NCI-H1105 treated with DMSO at 0.1 percent for 48 hours (cell line): ENCODE measurements at regions not wholly inside any gene's neighbourhood (a gene's known extent, or its start where the extent isn't known, plus 50 kb on each side); places are given as distances from the start of the nearest gene placed in this dataset.
"Not testable (repeated sequence)": the region's sequence is repeated elsewhere in the genome, so short reads cannot be mapped to it uniquely, and the experiment has no call there.

Source experiments
- DNase-seq: peaks from one replicate; lab custom pipeline; 2025; lab: John Stamatoyannopoulos, UW

DNA sequence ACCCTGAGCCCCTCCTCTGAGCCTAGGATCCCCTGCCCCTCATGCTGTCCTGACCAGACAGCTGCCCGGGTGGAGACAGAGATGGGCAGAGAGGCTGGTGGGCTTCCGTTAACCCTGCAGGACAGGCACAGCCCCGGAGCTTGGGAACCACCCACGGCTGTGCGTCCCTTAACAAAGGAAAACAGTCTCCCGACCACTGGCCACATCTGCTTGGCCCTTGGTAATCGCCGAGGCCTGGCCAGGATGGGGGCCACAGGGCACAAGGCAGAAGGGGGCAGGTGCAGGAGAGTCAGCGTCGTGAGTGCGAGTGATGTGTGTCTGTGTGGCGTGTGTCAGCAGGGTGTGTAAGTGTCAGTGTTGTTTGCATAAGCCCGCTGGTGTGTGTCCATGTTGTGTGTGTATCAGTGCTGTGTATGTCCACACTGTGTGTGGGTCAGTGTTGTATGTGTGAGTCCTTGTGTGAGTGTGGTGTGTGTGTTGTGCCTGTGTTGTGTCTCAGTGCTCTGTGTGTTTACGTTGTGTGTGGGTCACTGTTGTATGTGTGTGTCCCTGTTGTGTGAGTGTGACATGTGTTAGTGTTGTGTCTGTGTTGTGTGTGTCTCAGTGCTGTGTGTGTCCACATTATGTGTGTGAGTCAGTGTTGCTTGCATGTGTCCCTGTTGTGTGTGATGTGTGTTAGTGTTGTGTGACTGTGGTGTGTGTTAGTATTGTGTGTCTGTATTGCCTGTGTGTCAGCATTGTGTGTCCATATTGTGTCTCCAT lies 369.5 kb downstream of the BRD1 start:
- no peak for DNase-seq

DNA sequence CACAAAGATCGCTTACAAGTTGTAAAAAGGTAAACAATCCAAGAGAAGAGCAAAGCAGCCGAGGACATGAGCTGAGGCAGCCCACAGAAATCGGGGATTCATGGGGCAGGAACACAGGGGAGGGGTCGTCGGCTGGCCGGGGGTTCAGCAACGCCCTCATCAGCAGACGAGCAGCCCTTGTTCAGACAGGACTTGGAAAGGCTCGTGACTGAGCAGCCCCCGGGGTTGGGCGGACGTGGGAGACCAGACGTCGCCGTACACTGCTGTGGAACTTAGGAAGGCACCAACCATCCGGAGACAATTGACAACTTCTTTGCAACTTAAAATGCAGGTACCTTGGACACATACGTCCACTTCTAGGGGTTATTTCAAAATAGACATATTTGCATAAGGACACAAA lies 370.5 kb downstream of the BRD1 start:
- DNase-seq = no peak

DNA sequence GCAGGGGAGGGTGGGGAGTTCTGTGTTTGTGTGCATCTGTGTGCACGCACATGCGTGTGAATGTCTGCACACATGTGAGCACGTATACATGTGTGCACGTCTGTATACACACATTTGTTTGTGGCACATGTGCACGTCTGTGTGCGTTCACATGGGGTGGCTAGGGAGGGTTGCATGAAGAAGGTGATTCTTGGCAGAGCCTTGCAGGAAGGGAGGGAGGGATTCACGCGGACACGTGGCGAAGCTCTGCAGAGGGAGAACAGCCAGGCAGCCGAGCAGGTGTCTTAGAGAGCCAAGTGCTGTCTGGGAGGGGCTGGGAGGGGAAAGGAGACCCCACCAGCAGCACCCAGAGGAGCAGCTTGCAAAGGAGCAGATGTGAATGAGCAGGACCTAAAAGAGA lies 372.1 kb downstream of the BRD1 start:
- no peak for DNase-seq

DNA sequence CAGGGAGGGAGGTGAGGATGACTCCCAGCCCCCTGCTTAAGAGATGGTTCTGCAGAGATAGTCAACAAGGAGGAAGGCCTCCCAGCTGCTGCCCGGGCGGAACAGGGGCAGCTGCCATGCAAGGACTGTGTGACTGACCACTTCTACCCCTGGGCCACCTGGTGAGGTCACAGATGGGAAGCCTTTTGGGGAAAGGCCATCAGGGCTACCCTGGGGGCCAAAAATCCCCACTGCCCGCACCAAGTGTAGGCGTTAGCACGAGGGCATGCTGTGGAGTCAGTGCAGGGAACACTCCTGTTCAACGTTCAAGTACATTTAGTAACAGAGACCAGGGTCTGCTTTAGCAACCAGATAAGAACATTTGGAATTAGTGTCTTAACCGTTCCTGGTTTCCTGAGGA lies 372.9 kb downstream of the BRD1 start:
- DNase-seq = no peak

DNA sequence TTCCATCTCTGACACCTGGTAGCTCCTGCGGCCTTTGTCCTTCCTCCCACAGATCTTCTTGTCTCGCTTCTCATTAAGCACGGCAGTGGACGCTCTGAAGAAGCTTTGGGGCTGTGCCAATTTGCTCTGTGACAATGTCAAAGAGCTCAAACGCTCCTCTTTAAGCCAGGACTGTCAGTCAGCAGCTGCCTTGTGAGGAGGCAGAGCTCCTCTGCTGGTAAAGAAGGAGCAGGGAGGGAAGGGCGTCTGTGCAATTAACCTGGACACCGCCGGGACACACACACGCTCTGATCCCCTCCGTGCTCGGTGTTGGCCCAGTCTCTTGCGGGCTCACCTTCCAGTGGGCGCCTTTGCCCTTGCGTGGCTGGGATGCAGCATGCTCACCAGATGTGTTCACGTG lies 373.9 kb downstream of the BRD1 start:
- no peak for DNase-seq

DNA sequence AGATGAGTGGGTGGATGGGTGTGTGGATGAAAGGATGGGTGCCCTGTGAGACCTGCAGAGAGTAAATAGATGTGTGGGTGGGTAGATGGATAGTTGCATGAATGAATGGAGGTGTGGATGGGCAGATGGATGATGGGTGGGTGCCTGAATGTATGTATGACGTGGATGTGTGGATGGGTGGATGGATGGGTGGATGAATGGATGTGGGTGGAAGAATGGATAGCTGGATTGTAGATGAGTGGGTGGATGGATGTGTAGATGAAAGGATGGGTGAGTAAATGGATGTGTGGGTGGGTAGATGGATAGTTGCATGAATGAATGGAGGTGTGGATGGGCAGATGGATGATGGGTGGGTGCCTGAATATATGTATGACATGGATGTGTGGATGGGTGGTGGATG lies 374.7 kb downstream of the BRD1 start:
- DNase-seq = not testable (repeated sequence)

DNA sequence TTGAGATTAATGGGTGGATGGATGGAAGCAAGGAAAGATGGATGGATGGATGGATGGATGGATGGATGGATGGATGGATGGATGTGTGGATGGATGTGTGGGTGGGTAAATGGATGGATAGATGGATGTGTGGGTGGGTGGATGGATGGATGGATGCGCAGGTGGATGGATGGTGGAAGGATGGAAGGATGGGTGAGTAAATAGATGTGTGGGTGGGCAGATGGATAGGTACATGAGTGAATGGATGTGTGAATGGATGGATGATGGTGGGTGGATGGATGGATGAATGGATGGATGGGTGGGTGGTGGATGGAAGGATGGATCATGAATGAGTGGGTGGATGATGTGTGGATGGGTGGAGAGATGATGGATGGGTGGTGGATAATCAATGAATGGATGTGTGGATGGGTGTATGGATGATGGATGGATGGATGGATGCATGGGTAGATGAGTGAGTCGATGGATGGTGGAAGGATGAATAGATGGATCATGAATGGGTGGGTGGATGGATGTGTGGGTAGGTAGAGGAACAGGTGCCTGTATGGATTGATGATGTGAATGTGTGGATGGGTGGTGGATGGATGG lies 375.2 kb downstream of the BRD1 start:
- no peak for DNase-seq

DNA sequence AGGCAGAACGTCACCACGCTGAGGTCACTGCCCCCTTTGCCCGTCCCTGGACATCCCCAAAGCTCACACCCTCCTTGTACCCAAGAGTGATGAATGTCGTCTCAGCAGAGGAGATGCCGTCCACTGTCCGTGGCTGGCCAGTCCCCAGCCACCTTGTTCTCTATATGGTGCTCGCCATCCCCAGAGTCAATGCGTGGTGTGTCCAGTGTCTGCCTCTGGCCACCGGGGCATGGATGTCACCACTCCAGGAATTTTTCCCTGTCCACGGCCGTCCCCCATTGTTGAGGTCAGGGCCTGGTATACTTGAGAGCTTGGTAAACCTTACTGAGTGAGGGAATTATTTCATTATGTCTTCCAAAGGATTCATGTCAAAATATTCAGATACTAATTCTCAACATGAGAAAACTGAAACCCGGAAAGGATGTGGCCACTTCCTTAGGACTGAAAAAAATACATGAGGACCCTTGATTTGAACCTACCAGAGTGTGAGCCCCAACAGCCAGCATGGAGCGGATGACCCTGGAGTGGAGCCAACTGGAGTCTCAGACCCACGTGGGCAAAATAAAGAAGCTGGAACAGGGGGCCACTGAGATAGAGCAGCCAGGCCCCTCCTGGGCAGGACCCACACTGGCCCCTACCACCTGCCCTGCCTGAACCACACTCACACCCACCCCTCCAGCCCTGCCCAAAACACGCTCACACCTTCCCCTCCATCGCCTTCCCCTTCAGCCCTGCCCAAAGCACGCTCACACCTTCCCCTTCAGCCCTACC lies 376.4 kb downstream of the BRD1 start:
- no peak for DNase-seq

DNA sequence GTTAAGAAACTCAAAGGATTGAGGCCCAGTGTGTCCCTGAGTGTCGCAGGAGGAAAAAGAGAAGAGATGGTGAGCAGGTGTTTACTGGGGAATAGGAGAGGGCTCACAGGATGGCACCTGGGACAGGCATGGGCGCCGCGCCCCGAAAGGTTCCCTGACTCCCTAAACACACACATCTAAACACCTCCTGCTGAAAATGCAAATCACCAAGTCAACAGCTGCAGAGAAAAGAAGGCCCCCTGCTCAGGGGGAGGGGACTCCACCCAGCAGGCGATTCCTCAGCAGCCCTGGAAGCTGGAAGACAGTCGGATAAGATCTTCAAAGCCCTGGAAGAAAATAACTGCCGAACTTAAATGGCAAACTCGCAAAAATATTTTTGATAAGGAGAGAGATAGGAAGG lies 377.2 kb downstream of the BRD1 start:
- DNase-seq = no peak

DNA sequence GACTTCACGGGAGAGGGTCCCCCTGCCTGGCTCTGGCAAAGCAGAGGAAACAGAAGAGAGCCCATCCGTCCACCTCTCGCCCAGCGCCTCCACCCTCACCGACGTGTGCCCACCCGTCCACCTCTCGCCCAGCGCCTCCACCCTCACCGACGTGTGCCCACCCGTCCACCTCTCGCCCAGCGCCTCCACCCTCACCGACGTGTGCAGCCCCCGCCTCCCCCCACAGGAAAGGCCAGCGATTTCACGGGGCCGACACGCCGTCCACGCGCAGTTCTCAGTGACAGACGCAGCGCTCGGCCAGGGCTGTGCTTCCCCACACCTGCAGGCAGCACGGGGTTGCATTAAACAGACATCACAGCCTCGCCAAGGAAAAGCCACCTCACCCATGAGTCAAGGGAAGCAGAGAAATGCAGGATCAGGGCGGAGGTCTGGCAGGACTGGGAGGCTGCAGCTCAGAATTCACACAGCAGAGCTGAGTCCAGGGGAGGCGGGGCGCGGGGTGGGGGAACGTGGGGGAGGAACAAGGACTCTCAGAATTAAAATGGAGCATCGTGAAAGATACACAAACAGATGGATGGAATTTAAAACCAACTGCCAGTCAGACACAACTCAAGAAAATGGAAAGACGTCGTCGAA lies 377.7 kb downstream of the BRD1 start:
- DNase-seq = no peak

DNA sequence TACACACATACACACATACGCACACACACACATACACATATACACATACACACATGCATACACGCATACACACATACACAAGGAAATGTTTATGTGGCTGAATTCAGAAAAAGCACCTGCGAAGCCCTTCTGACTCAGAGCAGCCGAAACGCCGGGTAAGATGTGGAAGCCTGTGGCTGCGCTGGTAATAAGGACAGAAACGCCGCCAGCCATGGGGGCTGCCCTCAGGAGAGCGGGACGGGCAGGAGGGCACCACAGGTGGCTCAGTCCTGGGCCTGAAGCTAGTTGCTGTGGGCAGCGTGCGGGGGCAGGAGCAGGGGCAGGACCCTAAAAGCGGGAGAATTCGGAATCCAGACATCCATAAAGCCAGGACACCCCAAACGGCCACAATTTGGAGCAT lies 378.3 kb downstream of the BRD1 start:
- DNase-seq = no peak

DNA sequence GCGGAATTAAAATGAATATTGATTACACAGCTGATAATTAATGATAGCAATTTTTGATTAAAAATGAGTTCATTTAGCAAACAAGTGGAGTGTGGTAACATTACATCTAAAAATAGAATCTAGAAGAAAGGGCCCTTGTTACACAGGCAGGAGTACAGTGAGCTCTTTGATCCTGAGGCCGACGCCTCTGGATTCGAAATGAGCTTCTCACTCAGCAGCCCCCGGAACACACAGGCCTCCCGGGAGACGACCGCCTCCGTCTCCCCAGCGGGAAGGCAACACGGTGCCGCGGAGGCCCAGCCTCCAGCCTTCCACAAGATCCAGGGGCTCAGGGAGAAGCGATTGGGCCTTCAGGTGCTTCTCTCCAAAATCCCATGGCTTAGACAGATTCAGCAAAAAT lies 379.1 kb downstream of the BRD1 start:
- DNase-seq = no peak

DNA sequence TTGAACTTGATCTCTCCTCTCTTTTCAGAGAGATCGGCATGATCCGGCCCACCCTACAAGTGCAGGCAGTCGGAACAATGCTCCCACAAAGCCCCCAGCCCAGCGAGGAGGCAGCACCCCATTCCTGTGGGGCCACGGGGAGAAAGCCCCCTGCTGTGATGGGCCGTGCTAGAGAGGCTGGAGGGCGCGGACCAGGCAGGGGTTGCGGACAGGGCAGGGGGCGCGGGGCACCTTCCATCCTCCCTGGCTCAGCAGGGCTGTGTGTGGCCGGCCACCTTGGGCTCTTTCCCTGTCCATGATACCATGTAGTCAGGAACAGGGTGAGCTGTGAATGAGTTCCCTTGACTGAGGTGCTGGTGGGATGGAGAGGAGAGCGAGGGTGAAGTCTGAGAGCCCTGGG lies 379.8 kb downstream of the BRD1 start:
- no peak for DNase-seq

DNA sequence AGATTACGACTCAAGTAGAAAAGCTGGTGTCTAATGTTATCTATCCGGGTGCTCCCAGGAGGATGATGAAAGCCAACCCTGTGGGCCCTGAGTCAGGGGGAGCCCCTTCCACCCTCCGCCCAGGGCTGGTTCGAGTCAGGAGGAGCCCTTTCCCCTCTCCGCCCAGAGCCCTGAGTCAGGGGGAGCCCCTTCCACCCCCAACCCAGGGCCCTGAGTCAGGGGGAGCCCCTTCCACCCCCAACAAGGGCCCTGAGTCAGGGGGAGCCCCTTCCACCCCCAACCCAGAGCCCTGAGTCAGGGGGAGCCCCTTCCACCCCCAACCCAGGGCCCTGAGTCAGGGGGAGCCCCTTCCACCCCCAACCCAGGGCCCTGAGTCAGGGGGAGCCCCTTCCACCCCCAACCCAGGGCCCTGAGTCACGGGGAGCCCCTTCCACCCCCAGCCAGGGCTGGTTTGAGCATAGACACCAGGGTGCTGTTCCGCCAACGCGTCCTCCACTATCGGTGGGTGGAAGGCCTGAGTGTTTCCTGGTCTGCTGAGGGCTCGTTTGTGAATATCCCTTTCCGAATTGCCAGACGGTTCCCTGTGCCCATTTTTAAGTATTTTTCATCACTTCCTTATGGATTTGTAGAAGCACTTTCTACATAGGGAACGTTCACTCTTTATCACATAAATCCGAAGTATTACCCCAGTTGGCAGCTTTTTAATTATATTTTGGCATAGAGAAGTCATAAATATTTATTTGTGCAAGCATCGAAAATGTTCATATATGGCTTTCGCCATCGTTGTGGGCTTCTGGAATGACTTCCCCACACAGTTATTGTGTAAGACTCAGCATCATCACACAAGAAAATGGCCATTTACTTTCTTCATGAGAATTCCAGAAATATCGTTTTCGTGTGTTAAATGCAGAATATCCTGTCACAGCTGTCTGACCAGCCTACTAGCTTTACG lies 380.6 kb downstream of the BRD1 start:
- no peak for DNase-seq

DNA sequence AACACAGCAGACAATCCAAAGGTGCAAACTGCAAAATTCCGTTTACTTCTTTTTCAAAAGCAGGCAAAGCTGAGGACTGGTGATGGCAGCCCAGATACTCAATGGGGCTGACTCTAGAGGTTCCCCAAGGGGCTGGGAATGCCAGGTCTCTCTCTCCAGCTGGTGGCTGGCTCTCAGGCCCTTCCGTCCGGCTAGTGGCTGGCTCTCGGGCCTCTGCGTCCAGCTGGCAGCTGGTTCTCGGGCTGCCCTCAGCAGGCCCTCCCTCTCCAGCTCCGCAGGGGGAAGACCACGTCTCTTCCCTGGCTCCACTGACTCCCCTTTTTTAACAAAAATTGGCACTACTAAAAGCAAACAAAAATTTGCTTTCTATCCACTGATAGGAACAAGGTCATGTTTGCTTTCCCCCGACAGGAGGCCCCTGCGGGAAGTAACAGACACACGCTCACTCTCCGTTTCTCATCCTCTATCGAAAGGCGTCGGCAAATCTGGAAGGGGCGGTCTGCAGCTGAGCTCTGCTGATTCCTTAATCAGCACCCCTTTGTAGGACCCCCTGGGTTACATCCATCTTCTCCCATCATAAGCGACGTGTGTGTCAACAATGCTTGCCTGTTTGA lies 381.4 kb downstream of the BRD1 start:
- no peak for DNase-seq

DNA sequence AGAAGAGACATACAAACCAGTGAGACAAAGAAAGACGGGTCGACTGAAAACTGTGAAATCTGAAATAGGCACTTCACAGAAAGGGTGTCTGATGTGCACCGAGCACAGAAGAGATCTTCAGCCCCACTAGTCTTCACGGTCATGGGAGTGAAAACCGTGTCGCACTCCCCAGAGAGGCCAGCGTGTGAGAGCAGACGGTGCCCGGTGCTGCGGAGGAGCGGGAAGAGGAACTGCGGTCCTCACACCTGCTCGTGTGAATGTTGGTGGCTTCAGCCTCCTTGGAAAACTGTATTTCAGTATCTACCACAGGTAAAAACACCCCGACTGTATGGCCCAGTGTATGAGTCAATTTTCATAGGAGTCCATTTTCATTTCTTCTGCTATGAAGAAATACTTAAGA lies 382.9 kb downstream of the BRD1 start:
- no peak for DNase-seq

DNA sequence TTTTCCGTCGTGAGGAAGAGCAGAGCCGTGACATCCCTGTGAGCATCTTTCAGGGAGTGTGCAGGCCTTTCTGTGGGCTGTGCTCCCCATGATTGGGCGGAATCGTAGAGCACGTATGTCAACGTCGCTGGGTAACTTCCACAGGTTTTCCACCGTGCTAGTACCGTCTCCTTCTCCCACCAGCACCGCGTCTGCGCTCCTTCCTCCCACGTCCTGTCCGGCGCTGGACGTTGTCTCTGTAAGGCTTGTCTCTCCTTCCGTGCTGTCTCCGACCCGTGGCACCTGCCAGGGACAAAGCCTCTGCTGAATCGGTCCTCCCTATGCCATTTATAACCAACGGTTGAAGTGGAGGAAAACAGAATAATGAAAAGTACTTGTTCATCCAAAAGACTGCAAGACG lies 386.7 kb downstream of the BRD1 start:
- no peak for DNase-seq

DNA sequence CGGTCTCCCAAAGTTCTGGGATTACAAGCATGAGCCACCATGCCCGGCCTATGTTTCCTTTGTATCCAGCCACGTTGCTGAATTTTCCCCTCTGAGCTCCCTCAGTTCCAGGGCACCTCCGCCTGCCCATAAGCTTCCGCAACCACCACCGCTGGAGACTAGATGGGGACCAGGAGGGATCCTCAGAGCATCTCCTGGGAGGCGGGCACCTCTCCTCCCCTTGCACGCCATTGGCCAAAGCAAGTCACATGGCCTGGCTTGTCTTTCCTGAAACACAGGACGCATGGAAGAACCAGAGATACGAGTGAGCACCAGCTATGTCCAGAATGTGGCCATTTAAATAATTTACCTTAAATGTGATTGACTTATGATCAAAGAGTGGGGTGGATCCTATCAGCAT lies 388.3 kb downstream of the BRD1 start:
- DNase-seq = no peak

DNA sequence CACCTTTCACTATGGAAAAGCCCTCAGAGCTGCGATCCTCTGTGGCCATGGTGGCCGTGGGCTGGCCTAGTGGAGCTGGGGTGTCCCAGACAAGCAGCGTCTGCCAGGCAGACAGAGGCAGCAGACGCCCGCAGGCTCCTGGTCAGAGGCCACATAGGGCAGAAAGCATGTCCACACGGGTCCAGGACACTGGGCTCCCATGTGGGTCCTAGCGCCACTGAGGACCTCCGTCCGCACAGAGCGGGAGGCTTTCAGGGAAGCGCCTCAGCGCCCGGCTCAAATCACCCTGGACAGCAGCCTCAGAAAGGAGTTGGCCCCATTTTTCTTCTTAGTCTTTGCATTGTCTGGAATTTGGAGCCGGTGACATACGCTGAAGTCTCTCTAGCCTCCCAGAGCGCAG lies 389.7 kb downstream of the BRD1 start:
- DNase-seq = no peak

DNA sequence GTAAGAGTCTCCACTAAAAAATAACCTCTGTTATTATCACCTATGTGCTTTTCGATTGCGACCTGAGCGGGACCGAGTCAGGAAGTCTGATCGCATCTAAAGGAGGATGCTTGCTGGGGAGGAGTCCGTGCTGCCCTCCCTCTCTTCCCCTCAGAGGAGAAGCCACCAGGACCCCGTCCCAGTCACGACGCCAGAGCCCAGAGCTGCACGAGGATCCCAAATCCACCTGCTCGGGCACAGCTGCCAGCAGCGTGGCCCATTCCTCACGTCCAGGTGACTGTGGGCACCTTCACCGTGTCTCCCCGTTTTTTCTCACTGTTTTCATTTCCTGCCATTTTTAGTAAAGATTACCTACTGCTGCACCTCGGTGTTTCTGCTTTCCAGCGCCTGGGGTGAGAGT lies 390.3 kb downstream of the BRD1 start:
- no peak for DNase-seq

DNA sequence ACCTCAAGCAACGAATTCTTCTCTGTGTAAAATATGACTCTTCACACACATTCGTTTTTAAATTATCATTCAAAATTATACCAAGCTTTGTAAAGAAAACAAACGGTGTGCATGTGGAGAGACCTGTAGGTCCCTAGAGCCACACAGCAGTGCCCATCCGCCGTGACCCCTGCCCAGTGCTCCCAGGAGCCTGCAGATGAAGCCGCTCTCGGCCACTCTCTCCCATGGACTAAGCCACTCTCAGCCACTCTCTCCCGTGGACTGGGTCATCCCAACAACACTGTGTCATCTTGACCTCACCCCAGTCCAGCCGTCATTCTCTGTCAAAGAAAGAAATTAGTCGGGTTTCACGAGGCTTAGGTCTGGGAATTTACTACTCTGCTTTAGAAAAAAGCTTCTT lies 391.6 kb downstream of the BRD1 start:
- DNase-seq = no peak
